Liver (tissue), 3 donors: ENCODE measurements at regions not wholly inside any gene's neighbourhood (a gene's known extent, or its start where the extent isn't known, plus 50 kb on each side); places are given as distances from the start of the nearest gene placed in this dataset.

Source experiments
- ATF3 ChIP-seq: IDR thresholded peaks from 2 replicates; pipeline ENCODE4 v1.6.1; 2016; ENCODE audit warnings: antibody characterized with exemption
- CTCF ChIP-seq: fragments of 150-350 bp; IDR thresholded peaks from 2 replicates; pipeline ENCODE4 v1.5.1; 2017; ENCODE audit warnings: improper control_type of control experiment, low read depth, low read length; ENCODE audit not compliant: missing input control
- EGR1 ChIP-seq, 2 donors: IDR thresholded peaks; 2 replicates each; pipeline ENCODE4 v1.6.1; 2016 to 2018; ENCODE audit warnings: antibody characterized with exemption in 2 of 2, low read depth in 2 of 2
- FOXA1 ChIP-seq: IDR thresholded peaks from 2 replicates; pipeline ENCODE4 v1.6.1; 2016; ENCODE audit warnings: antibody characterized with exemption
- GABPA ChIP-seq, 2 donors: IDR thresholded peaks in 1 of 2; conservative IDR thresholded peaks in 1 of 2; 2 replicates each; pipeline ENCODE4 v1.6.1; 2016; ENCODE audit warnings: antibody characterized with exemption in 2 of 2, mild to moderate bottlenecking in 1 of 2, moderate library complexity in 1 of 2
- HNF4A ChIP-seq, 2 donors: conservative IDR thresholded peaks; 2 replicates each; pipeline ENCODE4 v1.6.1; 2016; ENCODE audit warnings: antibody characterized with exemption in 2 of 2, mild to moderate bottlenecking in 2 of 2
- JUND ChIP-seq, 2 donors: IDR thresholded peaks; 2 replicates each; pipeline ENCODE4 v1.6.1; 2016; ENCODE audit warnings: antibody characterized with exemption in 2 of 2
- MAX ChIP-seq: IDR thresholded peaks from 2 replicates; pipeline ENCODE4 v1.6.1; 2016; ENCODE audit warnings: antibody characterized with exemption
- RAD21 ChIP-seq, 2 donors: IDR thresholded peaks; 2 replicates each; pipeline ENCODE4 v1.6.1; 2016; ENCODE audit warnings: antibody characterized with exemption in 2 of 2, mild to moderate bottlenecking in 2 of 2
- REST ChIP-seq: IDR thresholded peaks from 2 replicates; pipeline ENCODE4 v1.6.1; 2016; ENCODE audit warnings: antibody characterized with exemption, mild to moderate bottlenecking
- SP1 ChIP-seq: IDR thresholded peaks from 2 replicates; pipeline ENCODE4 v1.6.1; 2018; ENCODE audit warnings: antibody characterized with exemption, mild to moderate bottlenecking
- TAF1 ChIP-seq: conservative IDR thresholded peaks from 2 replicates; pipeline ENCODE4 v1.6.1; 2016; ENCODE audit warnings: antibody characterized with exemption, mild to moderate bottlenecking
- YY1 ChIP-seq: IDR thresholded peaks from 2 replicates; pipeline ENCODE4 v1.6.1; 2016; ENCODE audit warnings: antibody characterized with exemption, mild to moderate bottlenecking
- ZBTB33 ChIP-seq: IDR thresholded peaks from 2 replicates; pipeline ENCODE4 v1.6.1; 2016; ENCODE audit warnings: antibody characterized with exemption
- donor health status: healthy.
- donor health status: healthy.

GRCh38 chr13:103965506-103966243 lies 899.5 kb upstream of the SLC10A2 start:
- TF ChIP-seq ZBTB33, result no peak
- no peak for TF ChIP-seq CTCF
- TF ChIP-seq ATF3, result no peak
- TF ChIP-seq GABPA (IDR thresholded peaks at IDR 0.05 in 1 of 2, conservative IDR thresholded peaks at IDR 0.05 in 1 of 2), result no peak
- TF ChIP-seq REST, result no peak
- no peak for TF ChIP-seq MAX
- no peak for TF ChIP-seq EGR1 (IDR thresholded peaks at IDR 0.05; ENCODE audit: low read depth in 2 of 2)
- TF ChIP-seq YY1, result no peak
- TF ChIP-seq JUND (IDR thresholded peaks at IDR 0.05), result no peak
- TF ChIP-seq TAF1, result no peak
- no peak for TF ChIP-seq SP1
- TF ChIP-seq RAD21 (IDR thresholded peaks at IDR 0.05), result no peak
- TF ChIP-seq HNF4A (conservative IDR thresholded peaks at IDR 0.05), result no peak
- no peak for TF ChIP-seq FOXA1
